Upper lobe of left lung (tissue), 6 donors: ENCODE measurements at regions not wholly inside any gene's neighbourhood (a gene's known extent, or its start where the extent isn't known, plus 50 kb on each side); places are given as distances from the start of the nearest gene placed in this dataset.
"Not testable (repeated sequence)": the region's sequence is repeated elsewhere in the genome, so short reads cannot be mapped to it uniquely, and the experiment has no call there.

ENCODE experiments used
- ATAC-seq, 2 donors: fragments of 200-7000 bp; cut with Tn5 transposase; one replicate each; pipeline ENCODE4 v1.9.1; 2022; ENCODE audit warnings: mild to moderate bottlenecking in 2 of 2, moderate library complexity in 2 of 2; ENCODE audit not compliant: low FRiP score in 2 of 2
- DNase-seq, 2 donors: peaks; one replicate each; pipeline ENCODE4 v3.0.0-alpha.2; 2019 to 2020
- H3K27ac ChIP-seq, 4 donors: fragments of 200-600 bp; sonication (generic); one replicate each; pipeline ENCODE4 v1.5.1; 2016 to 2019
- H3K27me3 ChIP-seq, 4 donors: fragments of 200-600 bp; sonication (generic); one replicate each; pipeline ENCODE4 v1.5.1; 2017 to 2019
- H3K36me3 ChIP-seq, 4 donors: fragments of 200-600 bp; sonication (generic); one replicate each; pipeline ENCODE4 v1.5.1; 2016 to 2019
- H3K4me1 ChIP-seq, 4 donors: fragments of 200-600 bp; sonication (generic); one replicate each; pipeline ENCODE4 v1.5.1; 2018 to 2019
- H3K4me3 ChIP-seq, 4 donors: fragments of 200-600 bp; sonication (generic); one replicate each; pipeline ENCODE4 v1.5.1; 2017 to 2019; ENCODE audit warnings: mild to moderate bottlenecking in 2 of 4, moderate library complexity in 1 of 4
- H3K9me3 ChIP-seq, 4 donors: fragments of 200-600 bp; sonication (generic); one replicate each; pipeline ENCODE4 v1.5.1; 2018 to 2019
- CTCF ChIP-seq, 6 experiments: fragments of 450-650 bp in 4 of 6; fragments of 200-600 bp in 2 of 6; sonication (generic) in 2 of 6; IDR thresholded peaks; one replicate each; pipeline ENCODE4 v1.5.1; 2016 to 2019; ENCODE audit warnings: antibody characterized with exemption in 6 of 6
- EP300 ChIP-seq, 4 donors: sonication (generic); formaldehyde crosslinking; IDR thresholded peaks; one replicate each; pipeline ENCODE4 v1.5.1; 2017; ENCODE audit warnings: antibody characterized with exemption in 4 of 4, control low read depth in 2 of 4
- POLR2A ChIP-seq, 4 donors: fragments of 450-650 bp; IDR thresholded peaks; one replicate each; pipeline ENCODE4 v1.5.1; 2016 to 2017; ENCODE audit warnings: antibody characterized with exemption in 4 of 4, mild to moderate bottlenecking in 2 of 4
- POLR2AphosphoS5 ChIP-seq, 2 donors: sonication (generic); formaldehyde crosslinking; IDR thresholded peaks; one replicate each; pipeline ENCODE4 v1.5.1; 2017; ENCODE audit warnings: antibody characterized with exemption in 2 of 2
- WGBS, 2 donors: methylation state at CpG; one replicate each; pipeline ENCODE4 v1.1.5; 2017 to 2018; 5-methylcytosine and 5-hydroxymethylcytosine counted together
- donor health status: DM: no; HTN: no; CAD: no; lungs with moderate emphysema.
- donor health status: DM: no; HTN: yes; CAD: no; lungs with severe emphysema.

GRCh38 chr2:187906021-187906420 lies 351.8 kb upstream of the TFPI start:
- Histone ChIP-seq H3K4me1 (no peaks in the 10 kb centered on the region), H3K4me3 (no peak overlapping the region), H3K27me3 (no peaks in the 10 kb centered on the region), H3K27ac (no peak overlapping the region), H3K36me3 (no peaks in the 10 kb centered on the region), H3K9me3 (no peaks in the 10 kb centered on the region)
- 64 to 76% methylated on average over 3 of the region's 3 CpGs for WGBS, 2 donors
- TF ChIP-seq EP300 (IDR thresholded peaks at IDR 0.05), result no peak
- TF ChIP-seq POLR2A (IDR thresholded peaks at IDR 0.05), result no peak
- DNase-seq (no peak), ATAC-seq (no peak)

GRCh38 chr2:187910922-187911321 lies 356.7 kb upstream of the TFPI start:
- H3K4me1 ChIP-seq, ATAC-seq, H3K36me3 ChIP-seq, H3K4me3 ChIP-seq, DNase-seq, H3K27ac ChIP-seq, H3K9me3 ChIP-seq, H3K27me3 ChIP-seq: not testable (repeated sequence)
- 77 to 92% methylated on average over 1 of the region's 1 CpG for WGBS, 2 donors

- H3K27me3 ChIP-seq, result no peaks in the 10 kb centered on the region
- TF ChIP-seq EP300 (IDR thresholded peaks at IDR 0.05), result no peak
- no peak for TF ChIP-seq CTCF (IDR thresholded peaks at IDR 0.05)
- no peak for TF ChIP-seq POLR2AphosphoS5 (IDR thresholded peaks at IDR 0.05)
- no peak for TF ChIP-seq POLR2A (IDR thresholded peaks at IDR 0.05)
- ATAC-seq (no peak), DNase-seq (no peak)
- no peaks in the 10 kb centered on the region for H3K36me3 ChIP-seq
- H3K4me1 ChIP-seq, result no peaks in the 10 kb centered on the region
- no peak overlapping the region for H3K27ac ChIP-seq
- no peak overlapping the region for H3K4me3 ChIP-seq
- H3K9me3 ChIP-seq, result no peaks in the 10 kb centered on the region
Measured at GRCh38 chr2:187912950-187913349, 358.7 kb upstream of the TFPI start.

- H3K36me3 ChIP-seq, result no peaks in the 10 kb centered on the region
- DNase-seq (no peak), ATAC-seq (no peak)
- TF ChIP-seq POLR2AphosphoS5 (IDR thresholded peaks at IDR 0.05) (no peak), CTCF (IDR thresholded peaks at IDR 0.05) (no peak), POLR2A (IDR thresholded peaks at IDR 0.05) (no peak), EP300 (IDR thresholded peaks at IDR 0.05) (no peak)
- H3K27me3 ChIP-seq, result no peaks in the 10 kb centered on the region
- no peaks in the 10 kb centered on the region for H3K4me1 ChIP-seq
- 79 to 91% methylated on average over 2 to 4 of the region's 4 CpGs for WGBS, 2 donors
- H3K4me3 ChIP-seq, result no peak overlapping the region
- H3K27ac ChIP-seq, result no peak overlapping the region
- H3K9me3 ChIP-seq, result no peaks in the 10 kb centered on the region
Measured at GRCh38 chr2:187915810-187916209, 361.6 kb upstream of the TFPI start.

- Histone ChIP-seq H3K4me1 (no peaks in the 10 kb centered on the region), H3K27ac (no peak overlapping the region), H3K36me3 (no peaks in the 10 kb centered on the region), H3K9me3 (no peaks in the 10 kb centered on the region), H3K27me3 (no peaks in the 10 kb centered on the region), H3K4me3 (no peak overlapping the region)
- DNase-seq (no peak), ATAC-seq (no peak)
- 62 to 71% methylated on average over 1 of the region's 1 CpG for WGBS, 2 donors
- TF ChIP-seq POLR2A (IDR thresholded peaks at IDR 0.05) (no peak), EP300 (IDR thresholded peaks at IDR 0.05) (no peak), CTCF (IDR thresholded peaks at IDR 0.05) (no peak), POLR2AphosphoS5 (IDR thresholded peaks at IDR 0.05) (no peak)
Measured at GRCh38 chr2:187916799-187917198, 362.6 kb upstream of the TFPI start.

- DNase-seq (no peak), ATAC-seq (no peak)
- Histone ChIP-seq H3K36me3 (no peaks in the 10 kb centered on the region), H3K27me3 (no peaks in the 10 kb centered on the region), H3K4me1 (no peaks in the 10 kb centered on the region), H3K4me3 (no peak overlapping the region), H3K27ac (no peak overlapping the region), H3K9me3 (no peaks in the 10 kb centered on the region)
- TF ChIP-seq EP300 (IDR thresholded peaks at IDR 0.05) (no peak), POLR2AphosphoS5 (IDR thresholded peaks at IDR 0.05) (no peak), CTCF (IDR thresholded peaks at IDR 0.05) (no peak), POLR2A (IDR thresholded peaks at IDR 0.05) (no peak)
Measured at GRCh38 chr2:187917535-187917934, 363.3 kb upstream of the TFPI start.
